ENCODE measurements at regions not wholly inside any gene's neighbourhood (a gene's known extent, or its start where the extent isn't known, plus 50 kb on each side); places are given as distances from the start of the nearest gene placed in this dataset.
"Not testable (repeated sequence)": the region's sequence is repeated elsewhere in the genome, so short reads cannot be mapped to it uniquely, and the experiment has no call there.

- POLR2A ChIA-PET = no interaction called here
- H3K4me1 ChIP-seq (ENCODE audit: control insufficient read depth, insufficient read depth, low read length) = no peaks in the 10 kb centered on the region
- no peak for DNase-seq (ENCODE audit: low read depth, low spot score)
- H3K9me3 ChIP-seq (ENCODE audit: control insufficient read depth, insufficient read depth, low read depth, low read length) = no peaks in the 10 kb centered on the region
- TF ChIP-seq REST (IDR thresholded peaks at IDR 0.05; ENCODE audit: insufficient read depth in 1 of 2, low read depth in 2 of 2, low read length in 1 of 2) = no peak
- no peak for TF ChIP-seq SIN3A (IDR thresholded peaks at IDR 0.05; ENCODE audit: borderline replicate concordance, insufficient read depth, low read depth, low read length)
- no peak for TF ChIP-seq TCF7L2 (IDR thresholded peaks at IDR 0.05; ENCODE audit: low read depth, low read length)
- no peak for TF ChIP-seq CTCF (IDR thresholded peaks at IDR 0.05)
- TF ChIP-seq POLR2AphosphoS5 (IDR thresholded peaks at IDR 0.05; ENCODE audit: low read depth, low read length) = no peak
- in situ Hi-C loops (cut with HindIII; ENCODE audit: low pct_unique_long_range_greater_than_20kb, low sequenced_read_pairs) (no loop called here), intact Hi-C loops (cut with micrococcal nuclease; ENCODE audit: unreplicated experiment) (no loop called here)
- BruUV-seq (replicated peaks) = no TSS peak
- H3K4me3 ChIP-seq (ENCODE audit: low read depth in 2 of 2, low read length in 2 of 2) = no peak overlapping the region
- H3K36me3 ChIP-seq (ENCODE audit: control insufficient read depth, insufficient read depth, low read length) = no peaks in the 10 kb centered on the region
- no peaks in the 10 kb centered on the region for H3K27me3 ChIP-seq (ENCODE audit: control insufficient read depth, insufficient read depth, low read length)
- no peak overlapping the region for H3K27ac ChIP-seq (ENCODE audit: low read length)
- CTCF ChIA-PET = no interaction called here
- ATAC-seq = no peak
Measured at GRCh38 chr3:173216063-173216462, 75.0 kb upstream of the SPATA16 start.

GRCh38 chr3:173214576-173214975 is 73.5 kb upstream of the SPATA16 start:
- H3K4me1 ChIP-seq (ENCODE audit: control insufficient read depth, insufficient read depth, low read length) = no peaks in the 10 kb centered on the region
- ChIA-PET POLR2A (no interaction called here), CTCF (no interaction called here)
- ATAC-seq = peak; percentile 26; the same call in 1 of the 2 replicates
- TF ChIP-seq CTCF (IDR thresholded peaks at IDR 0.05) = no peak
- no peak for TF ChIP-seq TCF7L2 (IDR thresholded peaks at IDR 0.05; ENCODE audit: low read depth, low read length)
- no peak for TF ChIP-seq POLR2AphosphoS5 (IDR thresholded peaks at IDR 0.05; ENCODE audit: low read depth, low read length)
- no peak for DNase-seq (ENCODE audit: low read depth, low spot score)
- no peak overlapping the region for H3K27ac ChIP-seq (ENCODE audit: low read length)
- no peaks in the 10 kb centered on the region for H3K27me3 ChIP-seq (ENCODE audit: control insufficient read depth, insufficient read depth, low read length)
- in situ Hi-C loops (cut with HindIII; ENCODE audit: low pct_unique_long_range_greater_than_20kb, low sequenced_read_pairs) (no loop called here), intact Hi-C loops (cut with micrococcal nuclease; ENCODE audit: unreplicated experiment) (no loop called here)
- no peak overlapping the region for H3K4me3 ChIP-seq (ENCODE audit: low read depth in 2 of 2, low read length in 2 of 2)
- no peaks in the 10 kb centered on the region for H3K9me3 ChIP-seq (ENCODE audit: control insufficient read depth, insufficient read depth, low read depth, low read length)
- H3K36me3 ChIP-seq (ENCODE audit: control insufficient read depth, insufficient read depth, low read length) = no peaks in the 10 kb centered on the region
- no TSS peak for BruUV-seq (replicated peaks)

GRCh38 chr3:173199568-173199967 is 58.5 kb upstream of the SPATA16 start:
- Histone ChIP-seq H3K27me3 (ENCODE audit: control insufficient read depth, insufficient read depth, low read length) (no peaks in the 10 kb centered on the region), H3K27ac (ENCODE audit: low read length) (no peak overlapping the region), H3K36me3 (ENCODE audit: control insufficient read depth, insufficient read depth, low read length) (no peaks in the 10 kb centered on the region), H3K4me3 (ENCODE audit: low read depth in 2 of 2, low read length in 2 of 2) (no peak overlapping the region), H3K4me1 (ENCODE audit: control insufficient read depth, insufficient read depth, low read length) (no peaks in the 10 kb centered on the region), H3K9me3 (ENCODE audit: control insufficient read depth, insufficient read depth, low read depth, low read length) (no peaks in the 10 kb centered on the region)
- ChIA-PET CTCF (no interaction called here), POLR2A (no interaction called here)
- DNase-seq (ENCODE audit: low read depth, low spot score) (no peak), ATAC-seq (no peak)
- intact Hi-C loops (cut with micrococcal nuclease; ENCODE audit: unreplicated experiment) = no loop called here
- TF ChIP-seq POLR2AphosphoS5 (IDR thresholded peaks at IDR 0.05; ENCODE audit: low read depth, low read length) (no peak), SIN3A (IDR thresholded peaks at IDR 0.05; ENCODE audit: borderline replicate concordance, insufficient read depth, low read depth, low read length) (no peak)
- in situ Hi-C loops (cut with HindIII; ENCODE audit: low pct_unique_long_range_greater_than_20kb, low sequenced_read_pairs) = no loop called here
- BruUV-seq (replicated peaks) = no TSS peak

GRCh38 chr3:173194868-173195267 is 53.8 kb upstream of the SPATA16 start:
- H3K4me1 ChIP-seq (ENCODE audit: control insufficient read depth, insufficient read depth, low read length); intact Hi-C loops (cut with micrococcal nuclease; ENCODE audit: unreplicated experiment); in situ Hi-C loops (cut with HindIII; ENCODE audit: low pct_unique_long_range_greater_than_20kb, low sequenced_read_pairs); H3K9me3 ChIP-seq (ENCODE audit: control insufficient read depth, insufficient read depth, low read depth, low read length); ATAC-seq; H3K27me3 ChIP-seq (ENCODE audit: control insufficient read depth, insufficient read depth, low read length); CTCF ChIA-PET; POLR2A ChIA-PET; DNase-seq (ENCODE audit: low read depth, low spot score); BruUV-seq (replicated peaks); H3K36me3 ChIP-seq (ENCODE audit: control insufficient read depth, insufficient read depth, low read length); H3K27ac ChIP-seq (ENCODE audit: low read length); H3K4me3 ChIP-seq (ENCODE audit: low read depth in 2 of 2, low read length in 2 of 2): not testable (repeated sequence)

Measured in Panc1 (cell line).